GM12878 (cell line): ENCODE measurements at regions not wholly inside any gene's neighbourhood (a gene's known extent, or its start where the extent isn't known, plus 50 kb on each side); places are given as distances from the start of the nearest gene placed in this dataset.

Source experiments
- ATAC-seq: fragments of 200-7000 bp; cut with Tn5 transposase; 3 replicates; pipeline ENCODE4 v1.9.1; 2020; ENCODE audit warnings: mild to moderate bottlenecking, moderate library complexity
- BruUV-seq: library from RNA; stranded (reverse); fragments of 400-500 nt; replicated peaks from 2 replicates; lab custom pipeline; 2021; lab: Mats Ljungman, UMichigan
- CTCF ChIA-PET: fragments of 300-600 bp; sonication (Branson Sonifier 250); formaldehyde crosslinking; extraction: SDS; loops from one replicate; lab custom pipeline; 2021; ENCODE audit warnings: inconsistent platforms; lab: Yijun Ruan, JAX
- POLR2A ChIA-PET: fragments of 350-600 bp; formaldehyde crosslinking; extraction: SDS; loops from one replicate; lab custom pipeline; 2021; ENCODE audit warnings: inconsistent platforms; lab: Charles Lee
- RAD21 ChIA-PET: fragments of 300-600 bp; sonication (Branson Sonifier 250); formaldehyde crosslinking; loops from one replicate; lab custom pipeline; 2023; ENCODE audit warnings: antibody characterized with exemption; ENCODE audit not compliant: unreplicated experiment; lab: Charles Lee
- SMC1A ChIA-PET: fragments of 300-600 bp; sonication (Branson Sonifier 250); formaldehyde crosslinking; loops from one replicate; lab custom pipeline; 2023; ENCODE audit not compliant: unreplicated experiment, uncharacterized antibody; lab: Charles Lee
- DNase-seq: peaks from one replicate; pipeline ENCODE4 v3.0.0-alpha.2; 2011; ENCODE audit warnings: low read depth, low spot score
- FAIRE-seq: peaks from 3 replicates; lab custom pipeline; 2011; peaks lifted over from hg19 to GRCh38; lab: Jason Lieb, UNC
- H2AFZ ChIP-seq: 2 replicates; pipeline ENCODE4 v1.6.0; 2011; ENCODE audit warnings: low read depth, low read length, control low read depth; ENCODE audit not compliant: control insufficient read depth
- H3K27ac ChIP-seq: 2 replicates; pipeline ENCODE4 v1.5.1; 2011; ENCODE audit warnings: control low read depth; ENCODE audit not compliant: control insufficient read depth, insufficient read depth
- H3K27me3 ChIP-seq, 2 experiments: replicated peaks in 1 of 2; 2 replicates each; pipeline versions ENCODE4 v1.6.0 to v1.6.1; 2011; ENCODE audit warnings: low read length in 1 of 2; ENCODE audit not compliant: control insufficient read depth in 2 of 2, insufficient read depth in 2 of 2
- H3K36me3 ChIP-seq, 2 experiments: 2 replicates each; pipeline ENCODE4 v1.5.1; 2011; ENCODE audit warnings: low read length in 1 of 2; ENCODE audit not compliant: control insufficient read depth in 2 of 2, insufficient read depth in 2 of 2
- H3K4me1 ChIP-seq: 2 replicates; pipeline ENCODE4 v1.6.1; 2011; ENCODE audit warnings: mild to moderate bottlenecking, low read length, moderate library complexity, mixed read lengths; ENCODE audit not compliant: control insufficient read depth, insufficient read depth
- H3K4me2 ChIP-seq: 2 replicates; pipeline ENCODE4 v1.6.0; 2011; ENCODE audit warnings: control low read depth; ENCODE audit not compliant: control insufficient read depth, insufficient read depth
- H3K4me3 ChIP-seq: fragments of 200-600 bp; sonication (generic); 2 replicates; pipeline ENCODE4 v1.5.1; 2016
- H3K79me2 ChIP-seq: 2 replicates; pipeline ENCODE4 v1.6.0; 2011; ENCODE audit warnings: low read length; ENCODE audit not compliant: control insufficient read depth, insufficient read depth
- H3K9ac ChIP-seq: 2 replicates; pipeline ENCODE4 v1.8.0; 2011; ENCODE audit warnings: low read length, control low read depth, mixed read lengths; ENCODE audit not compliant: control insufficient read depth, insufficient read depth
- H3K9me3 ChIP-seq: replicated peaks from 3 replicates; pipeline ENCODE4 v1.5.1; 2011; ENCODE audit warnings: mild to moderate bottlenecking, low read length; ENCODE audit not compliant: control insufficient read depth, insufficient read depth
- H4K20me1 ChIP-seq: 2 replicates; pipeline ENCODE4 v1.6.0; 2011; ENCODE audit not compliant: control insufficient read depth, insufficient read depth
- BCL11A ChIP-seq: IDR thresholded peaks from 2 replicates; pipeline ENCODE4 v1.6.1; 2011; ENCODE audit warnings: low read depth, low read length
- CBFB ChIP-seq: IDR thresholded peaks from 2 replicates; pipeline ENCODE4 v1.6.1; 2016; ENCODE audit warnings: antibody characterized with exemption, low read depth
- CHD2 ChIP-seq: IDR thresholded peaks from 2 replicates; pipeline ENCODE4 v1.6.1; 2011; ENCODE audit warnings: low read depth, low read length, improper control_type of control experiment, borderline replicate concordance
- CREM ChIP-seq: IDR thresholded peaks from 2 replicates; pipeline ENCODE4 v1.6.1; 2014; ENCODE audit warnings: antibody characterized with exemption, low read depth
- DPF2 ChIP-seq: fragments of 450-650 bp; IDR thresholded peaks from 2 replicates; pipeline ENCODE4 v1.6.1; 2017; ENCODE audit warnings: mild to moderate bottlenecking
- EGR1 ChIP-seq, 2 experiments: IDR thresholded peaks; 1 replicate in 1 of 2; 2 replicates in 1 of 2; pipeline ENCODE4 v1.6.1; 2011 to 2012; ENCODE audit warnings: low read depth in 2 of 2, low read length in 2 of 2, borderline replicate concordance in 1 of 2, mild to moderate bottlenecking in 1 of 2, moderate library complexity in 1 of 2
- FOS ChIP-seq: IDR thresholded peaks from 3 replicates; pipeline ENCODE4 v1.6.1; 2011; ENCODE audit warnings: borderline replicate concordance; ENCODE audit not compliant: insufficient read length; ENCODE audit errors: extremely low read depth
- FOXK2 ChIP-seq: fragments of 450-650 bp; IDR thresholded peaks from 2 replicates; pipeline ENCODE4 v1.6.1; 2017; ENCODE audit warnings: mild to moderate bottlenecking, moderate library complexity
- HDAC6 ChIP-seq: fragments of 200-600 bp; sonication (generic); IDR thresholded peaks from one replicate; pipeline ENCODE4 v1.8.0; 2017; ENCODE audit warnings: antibody characterized with exemption; ENCODE audit not compliant: unreplicated experiment
- KAT2A ChIP-seq: conservative IDR thresholded peaks from 2 replicates; pipeline ENCODE4 v1.6.1; 2011; ENCODE audit warnings: low read depth, low read length; ENCODE audit not compliant: control insufficient read depth
- LARP7 ChIP-seq: fragments of 450-650 bp; IDR thresholded peaks from 2 replicates; pipeline ENCODE4 v1.6.1; 2017; ENCODE audit warnings: mild to moderate bottlenecking
- MTA2 ChIP-seq: fragments of 450-650 bp; IDR thresholded peaks from 2 replicates; pipeline ENCODE4 v1.6.1; 2016; ENCODE audit warnings: low read depth, mild to moderate bottlenecking, moderate library complexity
- NFYA ChIP-seq: IDR thresholded peaks from 2 replicates; pipeline ENCODE4 v1.6.1; 2011; ENCODE audit warnings: low read depth, mild to moderate bottlenecking, low read length, improper control_type of control experiment, borderline replicate concordance
- PML ChIP-seq: IDR thresholded peaks from 2 replicates; pipeline ENCODE4 v1.6.1; 2012; ENCODE audit warnings: low read length, inconsistent platforms
- POLR2A ChIP-seq: IDR thresholded peaks from 2 replicates; pipeline ENCODE4 v1.6.1; 2011; ENCODE audit warnings: low read depth, mild to moderate bottlenecking, low read length
- SREBF2 ChIP-seq: IDR thresholded peaks from 2 replicates; pipeline ENCODE4 v1.6.1; 2012; ENCODE audit warnings: mild to moderate bottlenecking, low read length
- STAT3 ChIP-seq: IDR thresholded peaks from 2 replicates; pipeline ENCODE4 v1.6.1; 2011; ENCODE audit warnings: low read depth, low read length, improper control_type of control experiment
- SUPT20H ChIP-seq: IDR thresholded peaks from 2 replicates; pipeline ENCODE4 v1.6.1; 2011; ENCODE audit warnings: low read depth, mild to moderate bottlenecking, low read length, moderate library complexity, borderline replicate concordance; ENCODE audit not compliant: control insufficient read depth
- TBL1XR1 ChIP-seq: IDR thresholded peaks from 2 replicates; pipeline ENCODE4 v1.6.1; 2012; ENCODE audit warnings: low read depth, low read length, improper control_type of control experiment
- ZBED1 ChIP-seq: IDR thresholded peaks from 2 replicates; pipeline ENCODE4 v1.6.1; 2016; ENCODE audit warnings: borderline replicate concordance
- ZNF274 ChIP-seq: IDR thresholded peaks from one replicate; pipeline ENCODE4 v1.8.0; 2011; ENCODE audit not compliant: insufficient read length, insufficient read depth
- WGBS: methylation state at CpG from one replicate; pipeline ENCODE4 v1.1.6; 2016; ENCODE audit warnings: low lambda C conversion rate; ENCODE audit not compliant: insufficient replicate concordance, insufficient coverage; ENCODE audit errors: missing lambda C conversion rate; 5-methylcytosine and 5-hydroxymethylcytosine counted together
- in situ Hi-C: fragments of 300-500 bp; cut with MboI; formaldehyde crosslinking; loops from 9 replicates; pipeline ENCODE4 v1.14.3; 2018; ENCODE audit warnings: mixed read lengths
- intact Hi-C: fragments of 100-400 bp; cut with micrococcal nuclease; formaldehyde crosslinking; loops from one replicate; pipeline ENCODE4 v1.14.2; 2022; ENCODE audit not compliant: unreplicated experiment
- TF ChIP-seq, protein P1 (sequence below): fragments of 150-350 bp; IDR thresholded peaks from 2 replicates; pipeline ENCODE4 v1.6.1; 2014; ENCODE audit warnings: mild to moderate bottlenecking, low read depth, low read length
- TF ChIP-seq, protein P2 (sequence below): IDR thresholded peaks from 2 replicates; pipeline ENCODE4 v1.6.1; 2011; ENCODE audit warnings: borderline replicate concordance, low read depth, mild to moderate bottlenecking, moderate library complexity, low read length; ENCODE audit not compliant: insufficient read depth, poor library complexity, severe bottlenecking
- TF ChIP-seq, protein P3 (sequence below): IDR thresholded peaks from 2 replicates; pipeline ENCODE4 v1.6.1; 2012; ENCODE audit warnings: low read depth, low read length, improper control_type of control experiment

DNA sequence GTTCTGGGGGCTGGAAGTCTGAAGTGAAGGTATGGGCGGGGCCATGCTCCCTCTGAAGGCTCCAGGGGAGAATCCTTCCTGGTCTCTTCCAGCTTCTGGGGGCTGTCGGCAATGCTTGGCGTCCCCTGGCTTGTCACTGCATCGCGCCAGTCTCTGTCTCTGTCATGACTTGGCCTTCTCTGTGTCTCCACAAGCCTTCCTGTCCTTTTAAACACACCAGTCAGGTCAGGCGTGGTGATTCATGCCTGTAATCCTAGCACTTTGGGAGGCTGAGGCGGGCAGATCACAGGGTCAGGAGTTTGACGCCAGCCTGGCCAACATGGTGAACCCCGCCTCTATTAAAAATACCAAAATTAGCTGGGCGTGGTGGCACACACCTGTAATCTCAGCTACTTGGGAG is 125.3 kb downstream of the ACTL8 start (continued):
- TF ChIP-seq ZBED1, result no peak
- TF ChIP-seq BCL11A, result no peak
- no peak for TF ChIP-seq LARP7
- TF ChIP-seq HDAC6, result no peak

DNA sequence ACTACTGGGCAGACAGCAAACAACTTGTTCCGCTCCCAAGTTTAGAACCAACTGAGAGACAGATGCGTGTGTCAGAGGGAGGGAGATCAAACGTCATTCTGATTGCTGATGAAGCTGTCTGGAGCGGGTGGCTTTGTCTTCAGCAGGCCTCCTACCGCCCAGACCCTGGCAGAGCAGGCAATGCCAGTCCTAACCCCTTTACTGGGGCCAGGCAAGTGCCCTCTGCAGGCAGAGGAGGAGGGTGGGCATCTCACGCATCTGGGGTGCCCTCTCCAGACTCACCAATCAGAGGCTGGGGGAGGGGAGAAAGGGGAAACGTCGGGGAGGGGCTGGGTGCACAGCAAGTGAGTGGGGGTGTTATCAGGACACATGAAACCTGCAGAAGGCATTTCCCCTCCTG is 126.6 kb downstream of the ACTL8 start:
- TF ChIP-seq FOS, result no peak
- TF ChIP-seq CHD2, result no peak
- no peak for TF ChIP-seq NFYA
- TF ChIP-seq SREBF2, result no peak
- TF ChIP-seq KAT2A, result no peak
- TF ChIP-seq, protein P1, sequence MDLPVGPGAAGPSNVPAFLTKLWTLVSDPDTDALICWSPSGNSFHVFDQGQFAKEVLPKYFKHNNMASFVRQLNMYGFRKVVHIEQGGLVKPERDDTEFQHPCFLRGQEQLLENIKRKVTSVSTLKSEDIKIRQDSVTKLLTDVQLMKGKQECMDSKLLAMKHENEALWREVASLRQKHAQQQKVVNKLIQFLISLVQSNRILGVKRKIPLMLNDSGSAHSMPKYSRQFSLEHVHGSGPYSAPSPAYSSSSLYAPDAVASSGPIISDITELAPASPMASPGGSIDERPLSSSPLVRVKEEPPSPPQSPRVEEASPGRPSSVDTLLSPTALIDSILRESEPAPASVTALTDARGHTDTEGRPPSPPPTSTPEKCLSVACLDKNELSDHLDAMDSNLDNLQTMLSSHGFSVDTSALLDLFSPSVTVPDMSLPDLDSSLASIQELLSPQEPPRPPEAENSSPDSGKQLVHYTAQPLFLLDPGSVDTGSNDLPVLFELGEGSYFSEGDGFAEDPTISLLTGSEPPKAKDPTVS, result no peak
- no peak for TF ChIP-seq EGR1 (IDR thresholded peaks at IDR 0.05; ENCODE audit: borderline replicate concordance in 1 of 2, low read depth in 2 of 2, low read length in 2 of 2)
- TF ChIP-seq PML, result no peak
- no peak for TF ChIP-seq FOXK2
- TF ChIP-seq CBFB, result no peak
- no peak for TF ChIP-seq SUPT20H
- TF ChIP-seq ZNF274, result no peak
- no peak for TF ChIP-seq STAT3
- no peak for TF ChIP-seq CREM
- TF ChIP-seq, protein P2, sequence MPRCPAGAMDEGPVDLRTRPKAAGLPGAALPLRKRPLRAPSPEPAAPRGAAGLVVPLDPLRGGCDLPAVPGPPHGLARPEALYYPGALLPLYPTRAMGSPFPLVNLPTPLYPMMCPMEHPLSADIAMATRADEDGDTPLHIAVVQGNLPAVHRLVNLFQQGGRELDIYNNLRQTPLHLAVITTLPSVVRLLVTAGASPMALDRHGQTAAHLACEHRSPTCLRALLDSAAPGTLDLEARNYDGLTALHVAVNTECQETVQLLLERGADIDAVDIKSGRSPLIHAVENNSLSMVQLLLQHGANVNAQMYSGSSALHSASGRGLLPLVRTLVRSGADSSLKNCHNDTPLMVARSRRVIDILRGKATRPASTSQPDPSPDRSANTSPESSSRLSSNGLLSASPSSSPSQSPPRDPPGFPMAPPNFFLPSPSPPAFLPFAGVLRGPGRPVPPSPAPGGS, result no peak
- no peak for TF ChIP-seq TBL1XR1
- TF ChIP-seq DPF2, result no peak
- no peak for TF ChIP-seq MTA2
- no peak for TF ChIP-seq POLR2A
- TF ChIP-seq, protein P3, sequence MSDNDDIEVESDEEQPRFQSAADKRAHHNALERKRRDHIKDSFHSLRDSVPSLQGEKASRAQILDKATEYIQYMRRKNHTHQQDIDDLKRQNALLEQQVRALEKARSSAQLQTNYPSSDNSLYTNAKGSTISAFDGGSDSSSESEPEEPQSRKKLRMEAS, result no peak
- Histone ChIP-seq H3K4me3 (no peak overlapping the region), H3K79me2 (no peaks in the 10 kb centered on the region), H3K9me3 (no peaks in the 10 kb centered on the region), H2AFZ (no peak overlapping the region), H3K9ac (no peak overlapping the region), H3K27ac (no peak overlapping the region), H3K4me1 (no peaks in the 10 kb centered on the region), H3K4me2 (no peak overlapping the region), H3K27me3 (no peaks in the 10 kb centered on the region; a peak in 1 of 4 replicates), H4K20me1 (no peaks in the 10 kb centered on the region), H3K36me3 (no peaks in the 10 kb centered on the region)
- RAD21 ChIA-PET, result no interaction called here
- ATAC-seq (no peak), DNase-seq (no peak), FAIRE-seq (no peak)
- 16% methylated on average over 7 of the region's 8 CpGs for WGBS
- CTCF ChIA-PET, result no interaction called here
- intact Hi-C loops (no loop called here), in situ Hi-C loops (no loop called here)
- SMC1A ChIA-PET, result no interaction called here
- POLR2A ChIA-PET, result no interaction called here
- BruUV-seq, result no TSS peak
